SW 1271 (cell line): ENCODE measurements at regions not wholly inside any gene's neighbourhood (a gene's known extent, or its start where the extent isn't known, plus 50 kb on each side); places are given as distances from the start of the nearest gene placed in this dataset.

Experiments
- DNase-seq, 2 experiments: peaks; one replicate each; lab custom pipeline; 2025; lab: John Stamatoyannopoulos, UW

DNA sequence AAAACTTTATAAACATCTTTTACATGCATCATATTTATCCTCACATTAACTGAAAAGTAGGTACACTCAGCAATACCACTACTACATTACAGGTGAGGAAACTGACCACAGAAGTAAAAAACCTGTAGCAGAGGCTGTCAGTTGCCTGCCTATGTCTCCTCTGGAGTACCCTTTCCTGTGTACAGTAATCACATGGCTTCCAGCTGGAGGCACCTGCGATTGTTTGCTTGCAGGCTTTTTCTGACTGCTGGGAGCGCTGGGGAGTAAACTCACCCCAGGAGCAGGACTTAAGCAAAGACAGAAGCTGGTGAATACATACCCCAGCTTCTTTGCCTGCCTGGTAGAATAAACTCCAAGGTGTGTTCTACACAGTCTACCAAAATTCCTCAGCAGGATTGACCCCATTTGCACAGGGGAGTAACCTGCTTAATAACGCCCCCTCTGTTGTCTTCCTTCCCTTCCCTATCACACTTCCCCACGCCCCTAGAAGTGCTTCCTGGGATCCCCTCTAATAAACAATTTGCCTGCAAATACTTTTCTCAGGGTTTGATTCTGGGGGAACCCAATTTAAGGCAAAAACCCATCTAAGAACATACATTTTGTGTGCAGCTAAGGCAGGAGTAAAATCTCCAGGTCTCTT is 138.9 kb downstream of the PTH2R start:
- DNase-seq = no peak

DNA sequence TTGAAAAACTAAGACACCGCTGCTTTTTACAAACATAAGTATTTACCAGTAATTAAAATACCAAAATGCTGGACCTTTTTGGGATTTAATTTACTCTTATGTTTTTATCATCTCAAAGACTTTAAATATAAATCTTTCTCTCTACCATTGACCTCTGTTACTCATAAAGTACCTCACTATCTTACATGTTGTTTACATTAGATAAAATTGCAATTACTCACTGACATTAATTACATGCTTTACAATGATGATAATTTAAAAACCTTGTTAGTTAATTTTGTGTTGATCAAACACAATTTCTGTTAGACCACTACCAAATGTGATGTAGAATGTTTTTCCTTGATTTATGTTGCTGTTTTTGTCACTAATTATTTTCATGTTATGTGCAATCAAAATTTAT is 139.5 kb downstream of the PTH2R start:
- no peak for DNase-seq

DNA sequence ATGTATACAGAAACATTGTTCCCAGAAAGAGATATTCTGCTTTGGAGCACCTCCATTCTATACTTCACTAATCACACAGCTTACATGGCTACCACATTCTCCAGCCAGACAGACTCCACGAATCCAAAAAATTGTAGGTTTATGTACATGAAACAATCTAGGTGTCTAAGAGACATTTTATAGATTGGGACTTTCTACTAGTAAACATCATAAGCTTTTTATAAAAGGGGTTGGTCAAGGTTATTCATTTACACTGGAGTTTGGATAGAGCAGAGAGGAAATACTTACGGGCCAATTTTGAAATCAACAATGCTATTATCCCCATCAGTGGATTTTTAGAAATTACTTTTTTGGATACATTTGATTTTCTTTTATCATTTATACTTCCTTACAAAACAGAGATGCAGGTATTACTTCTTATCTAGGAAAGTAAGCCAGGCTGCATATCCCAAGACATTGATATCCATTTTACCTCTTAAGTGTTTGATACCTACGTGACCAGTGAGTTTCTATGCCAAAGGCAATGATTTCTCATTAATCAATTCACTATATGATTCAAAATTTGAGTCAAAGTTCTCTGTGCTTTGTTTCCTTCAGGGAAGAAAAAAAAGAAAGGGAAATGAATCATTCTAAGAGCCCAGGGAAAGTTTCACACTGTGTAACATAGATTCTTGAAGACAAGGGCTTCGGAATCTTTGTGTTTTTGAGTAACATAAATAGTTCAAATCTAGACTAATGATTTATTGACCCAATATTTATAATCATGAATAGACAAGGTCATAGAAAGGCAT is 140.5 kb downstream of the PTH2R start:
- DNase-seq = no peak

DNA sequence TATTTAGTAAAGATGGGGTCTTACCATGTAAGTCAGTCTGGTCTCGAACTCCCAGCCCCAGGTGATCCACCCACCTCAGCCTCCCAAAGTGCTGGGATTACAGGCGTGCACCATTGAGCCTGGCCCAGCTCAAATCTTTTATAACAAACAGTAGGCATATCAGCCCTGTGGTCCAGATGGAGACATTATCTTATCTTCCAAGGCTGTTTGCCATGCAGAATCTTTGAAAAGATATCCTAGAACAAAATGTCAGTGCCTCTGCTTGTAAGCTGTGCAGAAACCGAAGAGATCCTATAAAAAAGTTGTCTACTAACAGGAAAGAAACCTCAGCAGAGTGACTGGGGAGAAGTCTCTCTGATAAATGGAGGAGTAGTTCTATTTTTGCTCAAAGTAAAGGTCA is 142.1 kb downstream of the PTH2R start:
- no peak for DNase-seq

DNA sequence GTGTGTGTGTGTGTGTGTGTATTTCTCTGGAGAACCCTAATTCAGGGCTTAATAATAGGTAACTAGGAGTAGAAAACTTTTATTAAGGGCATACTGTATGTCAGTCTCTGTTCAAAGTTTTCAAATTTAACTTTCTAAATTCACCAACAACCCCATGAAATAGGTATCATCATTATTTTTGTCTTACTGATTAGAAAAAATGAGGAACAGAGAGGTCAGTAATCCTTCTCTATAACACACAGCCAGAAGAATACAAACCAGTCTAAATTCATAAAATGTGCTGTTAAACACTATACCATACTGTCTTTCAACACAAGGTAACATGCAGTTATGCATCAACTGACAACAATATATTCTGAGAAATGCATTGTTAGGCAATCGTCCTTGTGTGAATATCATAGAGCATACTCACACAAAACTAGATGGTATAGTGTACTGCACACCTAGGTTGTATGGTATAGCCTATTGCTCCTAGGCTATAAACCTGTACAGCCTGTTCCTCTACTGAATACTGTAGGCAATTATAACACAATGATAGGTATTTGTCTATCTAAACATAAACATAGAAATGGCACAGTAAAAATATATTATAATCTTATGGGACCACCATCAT is 143.1 kb downstream of the PTH2R start:
- no peak for DNase-seq

DNA sequence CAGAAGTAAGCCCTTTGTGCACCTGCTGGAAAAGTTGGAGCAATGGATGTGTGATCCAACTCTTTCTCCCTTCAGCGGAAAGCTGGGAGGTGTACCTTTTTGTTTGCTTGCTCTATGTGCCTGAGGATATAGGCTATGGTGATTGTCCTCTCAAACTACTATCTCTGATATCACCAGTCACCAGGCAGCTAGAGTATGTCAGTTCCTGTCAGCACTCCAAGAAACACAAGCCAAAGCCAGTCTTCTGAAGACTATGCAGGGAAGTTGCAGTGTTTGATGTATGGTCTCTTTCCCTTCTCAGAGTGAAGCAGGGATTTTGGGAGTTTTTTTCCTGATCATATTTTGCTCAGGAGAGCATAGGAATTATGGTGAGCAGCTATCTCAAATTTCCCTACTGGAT is 146.4 kb downstream of the PTH2R start:
- DNase-seq = no peak

DNA sequence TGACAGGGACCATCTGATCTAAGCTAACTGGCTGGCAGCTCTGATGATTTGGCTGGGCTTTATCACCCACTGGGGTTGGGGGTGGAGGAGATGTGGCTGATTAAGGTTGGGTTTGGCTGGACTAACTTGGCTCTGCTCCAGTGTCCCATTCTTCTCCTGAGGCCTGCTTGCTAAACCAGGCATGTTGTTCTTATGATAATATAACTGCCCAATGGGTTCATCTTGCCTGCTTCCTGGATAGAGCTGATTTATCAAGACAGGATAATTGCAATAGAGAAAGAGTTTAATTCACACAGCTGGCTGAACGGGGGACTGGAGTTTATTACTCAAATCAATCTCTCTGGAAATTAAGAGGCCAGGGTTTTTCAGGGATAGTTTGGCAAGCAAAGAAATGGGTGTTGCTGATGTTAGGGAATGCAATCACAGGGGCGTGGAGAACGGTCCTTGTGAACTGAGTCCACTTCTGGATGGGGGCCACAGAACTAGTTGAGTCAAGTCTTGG is 150.4 kb downstream of the PTH2R start:
- DNase-seq = no peak

DNA sequence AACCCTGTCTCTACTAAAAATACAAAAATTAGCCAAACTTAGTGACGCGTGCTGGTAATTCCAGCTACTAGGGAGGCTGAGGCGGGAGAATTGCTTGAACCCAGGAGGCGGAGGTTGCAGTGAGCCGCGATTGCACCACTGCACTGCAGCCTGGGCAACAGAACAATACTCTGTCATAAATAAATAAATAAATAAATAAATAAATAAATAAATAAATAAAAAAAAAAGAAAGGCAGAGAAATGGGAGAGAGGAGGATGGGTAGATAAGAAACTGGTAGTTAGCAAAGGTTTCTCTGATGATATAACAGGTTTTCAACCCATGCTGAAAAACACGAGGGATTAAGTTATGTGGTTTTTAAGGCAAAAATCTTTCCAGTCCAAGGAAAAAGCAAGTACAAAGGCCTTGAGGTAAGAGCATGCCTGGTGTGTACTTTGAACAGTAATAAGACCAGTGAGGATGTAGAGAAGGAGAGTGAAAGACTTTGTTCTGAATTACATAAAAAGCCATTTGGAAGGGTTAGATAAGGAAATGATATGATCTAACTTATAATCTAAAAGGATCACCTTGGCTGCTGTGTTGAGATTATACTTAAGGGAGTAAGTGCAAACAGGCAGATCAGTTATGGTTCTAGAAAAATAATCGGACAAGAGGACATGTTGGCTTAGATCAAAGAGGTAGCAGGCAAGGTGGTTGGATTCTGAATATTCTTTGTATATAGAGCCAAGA is 159.3 kb downstream of the PTH2R start:
- DNase-seq = no peak

DNA sequence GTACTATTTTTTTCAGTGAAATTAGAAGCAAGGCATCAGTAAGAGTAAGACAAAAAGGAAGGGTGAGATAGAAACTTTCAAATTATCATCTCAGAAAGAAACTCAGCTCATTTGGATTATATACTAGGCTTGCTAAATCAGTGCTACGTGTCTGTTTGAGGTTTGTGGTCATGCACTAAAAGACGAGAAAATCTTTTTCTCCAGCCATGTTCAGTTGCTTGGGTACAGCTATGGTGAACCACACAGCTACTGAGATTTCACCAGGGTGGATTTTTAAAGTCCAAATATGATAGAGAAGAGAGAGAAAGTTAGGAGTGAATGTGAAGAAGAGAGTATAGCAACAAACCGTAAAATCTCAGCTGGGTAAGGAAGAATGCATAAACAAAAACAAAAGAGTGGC is 161.6 kb downstream of the PTH2R start:
- DNase-seq = no peak

DNA sequence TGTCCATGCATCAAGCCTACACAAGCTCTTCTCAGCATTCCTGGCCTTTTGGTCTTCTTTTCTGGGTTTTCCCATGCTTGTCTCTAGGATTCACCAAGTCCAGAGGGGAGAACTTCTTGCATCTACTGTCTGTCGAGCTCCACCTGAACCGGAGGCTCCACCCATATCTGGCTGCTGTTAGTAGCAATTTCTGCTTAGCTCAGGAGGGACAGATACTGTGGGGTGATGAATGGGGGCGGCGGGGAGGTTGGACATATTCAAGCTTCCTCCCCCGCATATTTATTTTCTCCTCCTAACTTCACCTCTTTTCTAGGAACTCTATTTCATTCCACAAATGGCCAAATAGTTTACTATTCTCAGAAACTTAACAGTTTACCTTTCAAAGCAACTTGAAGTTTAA is 163.5 kb downstream of the PTH2R start:
- no peak for DNase-seq

DNA sequence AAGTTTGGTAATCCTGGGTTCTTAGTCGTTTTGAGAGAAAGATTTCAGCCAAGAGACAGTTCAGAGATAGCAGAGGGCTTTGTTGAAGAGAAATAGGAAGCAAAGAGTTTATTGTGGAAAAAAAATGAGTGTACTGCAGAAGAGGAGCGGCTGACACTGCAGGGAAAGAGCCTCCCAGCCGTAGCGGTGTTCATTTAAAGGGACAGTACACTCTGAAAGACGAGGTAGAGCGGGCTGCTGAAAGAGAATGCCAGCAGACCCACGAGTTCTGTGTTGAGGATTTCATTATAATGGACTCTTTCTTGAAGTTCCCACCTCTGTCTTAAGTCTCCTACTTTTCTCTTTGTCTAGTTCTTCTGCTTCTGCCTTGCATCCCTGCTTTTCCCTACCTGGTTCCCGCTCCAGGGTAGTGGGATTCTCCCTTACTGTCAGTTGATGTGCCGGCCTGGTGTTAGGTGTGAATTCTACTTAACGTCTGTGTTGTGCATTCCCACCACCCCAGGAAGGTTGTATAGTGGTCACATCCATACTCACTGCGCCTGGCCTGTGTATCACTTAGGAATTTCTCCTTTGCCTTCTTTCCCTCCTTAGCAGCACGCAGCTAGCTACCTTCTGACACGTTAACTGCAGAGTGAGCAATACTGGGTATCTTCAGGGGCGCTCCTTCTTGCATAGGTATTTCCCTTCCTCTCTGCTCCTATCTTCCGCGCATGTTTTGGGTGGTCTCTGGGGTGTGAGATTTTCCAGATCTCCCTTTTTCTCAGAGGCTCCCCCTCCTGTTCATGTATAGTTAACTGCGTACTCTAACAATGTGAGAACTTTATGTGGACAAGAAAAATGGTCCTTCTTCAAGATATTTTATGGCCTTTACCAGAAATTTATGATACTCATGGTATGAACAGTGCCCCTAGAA is 164.5 kb downstream of the PTH2R start:
- no peak for DNase-seq

DNA sequence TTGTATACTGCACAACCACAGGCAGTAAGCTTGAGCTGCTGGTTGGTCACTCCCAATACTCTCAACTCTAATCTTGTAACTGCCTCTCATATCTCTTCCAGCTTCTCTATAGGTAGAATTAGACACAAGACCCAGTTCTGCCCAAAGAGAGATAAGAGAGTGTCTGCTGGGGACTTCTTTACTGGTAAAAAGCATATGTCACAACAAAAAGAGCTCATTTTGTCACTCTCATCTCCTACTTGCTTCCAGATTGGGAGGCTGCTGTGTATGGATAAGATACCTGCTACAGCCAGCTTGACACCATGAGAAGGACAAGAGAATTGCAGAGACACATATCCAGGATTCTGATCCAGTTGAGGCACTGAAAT is 165.2 kb downstream of the PTH2R start:
- DNase-seq = no peak

DNA sequence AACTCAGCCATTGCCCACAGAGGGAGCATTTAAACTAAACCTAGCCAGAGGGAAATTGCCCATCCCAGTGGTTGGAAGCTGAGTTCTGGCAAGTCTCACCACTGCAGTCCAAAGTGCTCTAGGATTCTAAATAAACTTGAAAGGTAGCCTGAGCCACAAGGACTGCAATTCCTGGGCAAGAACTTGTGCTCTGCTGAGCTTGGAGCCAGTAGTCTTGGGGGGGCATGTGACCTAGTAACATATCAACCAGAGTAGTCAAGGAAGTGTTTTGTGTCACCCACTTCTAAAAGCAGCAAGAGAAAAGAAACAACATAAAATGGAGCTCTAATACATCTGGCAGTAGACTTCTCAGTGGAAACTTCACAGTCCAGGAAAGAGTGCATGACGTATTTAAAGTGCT is 167.0 kb downstream of the PTH2R start:
- DNase-seq = no peak

DNA sequence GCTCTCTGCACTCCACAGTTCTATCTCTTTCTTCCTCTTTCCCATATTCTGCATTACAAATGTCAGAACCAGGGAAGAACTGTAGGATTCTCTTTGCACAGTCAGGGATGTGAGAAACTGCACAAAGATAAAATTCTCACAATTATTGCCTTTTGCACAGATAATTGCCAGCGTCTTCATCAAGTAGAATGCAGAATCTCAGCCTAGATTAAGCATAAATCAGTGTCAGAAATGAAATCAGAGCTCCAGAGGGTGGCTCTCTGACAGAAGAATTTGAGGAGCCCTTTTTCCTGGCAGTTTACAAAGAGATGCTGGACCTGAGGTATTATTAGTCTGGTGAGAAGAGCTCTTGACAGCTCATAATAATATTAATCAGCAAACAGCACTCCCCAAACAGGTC is 173.1 kb downstream of the PTH2R start:
- no peak for DNase-seq

DNA sequence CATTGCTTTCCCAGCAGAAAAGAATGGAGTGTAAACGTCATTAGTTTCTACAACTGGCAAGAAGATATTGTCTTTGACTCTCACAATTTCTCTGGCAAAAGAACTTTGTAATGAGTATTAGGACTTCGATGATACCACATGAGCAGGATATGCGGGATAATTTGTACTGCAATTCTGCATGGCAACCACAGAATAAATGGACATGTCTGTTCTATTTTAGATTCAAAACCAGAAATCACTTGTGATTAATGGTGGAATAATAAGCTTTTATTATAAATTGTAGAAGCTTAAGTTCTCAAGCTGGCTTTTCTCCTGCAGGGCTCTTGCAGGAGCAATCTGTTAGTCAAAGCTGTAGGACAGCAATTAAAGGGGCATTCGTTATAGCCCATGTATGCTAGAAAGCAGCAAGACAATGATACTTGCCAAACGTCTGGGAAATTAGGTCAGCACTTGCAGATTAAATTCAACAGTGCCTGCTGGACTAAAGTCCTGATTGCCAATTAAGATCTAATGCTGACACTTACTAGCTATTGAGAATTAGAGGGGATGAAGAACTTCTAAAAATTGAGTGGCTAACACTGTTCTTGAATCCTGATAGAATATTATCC is 177.9 kb downstream of the PTH2R start:
- no peak for DNase-seq

DNA sequence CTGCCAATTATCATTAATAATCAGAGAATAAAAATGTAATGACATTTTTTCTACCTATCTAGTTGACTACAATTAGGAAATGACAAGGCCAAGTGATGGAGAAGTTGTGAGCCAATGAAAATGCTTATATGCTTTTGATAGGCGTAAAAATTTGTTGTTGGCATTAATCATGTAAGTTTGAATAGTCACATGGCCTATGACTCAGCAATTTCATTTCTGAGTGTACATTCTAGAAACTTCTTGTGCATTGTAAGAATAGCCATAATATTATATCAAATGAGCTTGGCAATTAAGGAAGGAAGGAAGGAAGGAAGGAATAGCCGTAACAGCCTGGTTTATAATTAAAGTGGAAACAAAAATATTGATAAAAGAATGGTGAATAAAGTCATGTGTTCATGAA is 179.9 kb downstream of the PTH2R start:
- no peak for DNase-seq

DNA sequence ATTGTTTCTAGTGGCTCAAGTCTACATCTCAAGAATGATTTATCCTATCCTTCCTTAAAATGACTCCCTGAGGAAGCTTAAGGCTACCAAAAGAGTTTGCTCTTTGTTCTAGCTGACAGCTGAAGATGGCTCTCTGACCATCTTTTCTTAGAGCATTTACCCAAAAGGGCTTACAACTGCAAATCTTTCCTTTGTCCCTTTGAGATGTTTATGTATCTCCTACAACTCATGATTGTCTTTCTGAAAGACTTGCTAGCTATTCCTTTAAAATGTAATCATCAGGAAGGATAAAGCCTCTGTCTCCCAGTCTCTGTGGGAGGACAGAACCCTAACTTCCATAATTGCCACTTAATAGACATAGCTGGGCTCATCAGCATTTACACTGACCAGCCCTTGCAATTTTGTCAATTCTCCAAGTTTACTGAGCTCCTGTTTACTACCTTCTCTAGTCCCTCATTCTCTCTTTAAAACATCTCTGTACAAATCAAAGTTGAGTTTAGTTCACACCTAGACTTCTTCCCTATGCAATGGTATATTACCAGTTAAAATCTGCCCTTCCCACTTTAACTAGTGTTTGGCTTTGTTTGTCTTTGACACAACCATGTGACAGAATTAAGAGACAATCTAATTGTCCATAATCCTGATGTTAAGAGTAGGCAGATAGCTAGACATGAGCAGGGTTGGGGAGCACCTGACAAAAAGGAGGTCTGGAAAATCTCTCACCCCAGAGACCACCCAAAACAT is 188.2 kb downstream of the PTH2R start:
- DNase-seq = no peak

DNA sequence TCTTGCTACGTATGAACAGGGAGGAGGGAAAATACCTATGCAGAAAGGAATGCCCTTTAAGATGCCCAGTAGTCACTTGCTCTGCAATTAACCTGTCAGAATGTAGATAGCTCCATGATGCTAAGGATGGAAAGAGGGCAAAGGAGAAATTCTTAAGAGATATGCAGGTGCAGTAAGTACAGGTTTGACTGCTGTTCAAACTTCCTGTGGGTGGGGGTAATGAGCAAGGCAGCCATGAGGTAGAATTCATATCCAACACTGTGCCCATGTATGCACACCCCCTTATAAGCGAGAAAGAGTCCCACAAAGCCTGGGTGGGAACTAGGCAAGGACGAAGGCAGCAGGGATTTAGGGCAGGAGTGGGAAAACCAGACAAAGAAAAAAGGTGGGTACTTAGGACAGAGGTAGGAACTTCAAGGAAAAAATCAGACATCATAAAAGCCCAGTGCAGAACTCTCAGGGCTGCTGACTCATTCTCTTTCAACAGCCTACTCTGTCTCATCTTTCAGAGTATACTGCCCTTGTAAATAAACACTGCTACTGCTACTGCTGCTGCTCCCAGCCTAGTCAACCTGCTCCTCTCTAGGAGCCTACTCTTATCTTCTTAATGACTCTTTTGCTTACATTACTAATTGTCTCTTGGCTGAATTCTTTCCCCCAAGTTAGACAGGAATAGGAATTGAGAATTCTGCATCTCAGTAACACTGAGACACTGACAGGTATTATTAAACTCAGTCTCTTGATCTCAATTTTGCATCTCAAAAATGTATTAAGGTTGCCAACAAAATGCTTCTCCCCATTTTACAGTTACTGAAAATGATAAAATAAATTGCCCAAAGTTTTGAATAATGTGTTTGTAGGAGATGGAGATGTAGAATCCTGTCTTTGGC is 189.0 kb downstream of the PTH2R start:
- DNase-seq = no peak

DNA sequence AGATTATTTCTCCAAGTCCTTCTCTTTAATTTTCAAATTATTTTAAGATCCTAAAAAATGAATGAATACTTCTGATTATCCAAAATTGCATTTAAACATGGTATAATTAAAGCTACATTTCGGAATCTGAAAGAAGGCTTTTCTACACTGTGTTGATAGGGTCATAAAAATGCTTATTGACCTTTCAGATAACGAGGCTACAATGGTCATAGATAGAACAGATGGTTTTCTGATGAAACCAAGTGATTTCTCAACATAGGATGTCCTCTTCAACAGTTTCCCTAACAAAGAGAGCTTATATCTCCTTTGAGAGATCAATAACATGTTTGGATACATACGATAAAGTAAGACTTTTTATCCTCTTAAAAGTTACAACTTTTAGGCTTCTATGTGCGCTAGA is 201.1 kb downstream of the PTH2R start:
- no peak for DNase-seq
